ENCODE measurements at regions not wholly inside any gene's neighbourhood (a gene's known extent, or its start where the extent isn't known, plus 50 kb on each side); places are given as distances from the start of the nearest gene placed in this dataset.

GRCh38 chr9:126049896-126050604 is 276.6 kb upstream of the MVB12B start:
- Mint-ChIP-seq H3K36me3 (no peaks in the 10 kb centered on the region), H3K27ac (no peak overlapping the region), H3K9me3 (peaks cover 3% of the 10 kb centered on the region), H3K4me1 (no peaks in the 10 kb centered on the region), H3K4me3 (no peak overlapping the region)
- ATAC-seq (no peak), DNase-seq (ENCODE audit: low spot score in 2 of 2) (no peak)

- Mint-ChIP-seq H3K4me1 (no peaks in the 10 kb centered on the region), H3K27ac (no peak overlapping the region), H3K4me3 (no peak overlapping the region), H3K36me3 (no peaks in the 10 kb centered on the region), H3K9me3 (peaks cover 3% of the 10 kb centered on the region)
- ATAC-seq (no peak), DNase-seq (ENCODE audit: low spot score in 2 of 2) (no peak)
These were observed 276.0 kb upstream of the MVB12B start for GRCh38 chr9:126050605-126050990.

DNA sequence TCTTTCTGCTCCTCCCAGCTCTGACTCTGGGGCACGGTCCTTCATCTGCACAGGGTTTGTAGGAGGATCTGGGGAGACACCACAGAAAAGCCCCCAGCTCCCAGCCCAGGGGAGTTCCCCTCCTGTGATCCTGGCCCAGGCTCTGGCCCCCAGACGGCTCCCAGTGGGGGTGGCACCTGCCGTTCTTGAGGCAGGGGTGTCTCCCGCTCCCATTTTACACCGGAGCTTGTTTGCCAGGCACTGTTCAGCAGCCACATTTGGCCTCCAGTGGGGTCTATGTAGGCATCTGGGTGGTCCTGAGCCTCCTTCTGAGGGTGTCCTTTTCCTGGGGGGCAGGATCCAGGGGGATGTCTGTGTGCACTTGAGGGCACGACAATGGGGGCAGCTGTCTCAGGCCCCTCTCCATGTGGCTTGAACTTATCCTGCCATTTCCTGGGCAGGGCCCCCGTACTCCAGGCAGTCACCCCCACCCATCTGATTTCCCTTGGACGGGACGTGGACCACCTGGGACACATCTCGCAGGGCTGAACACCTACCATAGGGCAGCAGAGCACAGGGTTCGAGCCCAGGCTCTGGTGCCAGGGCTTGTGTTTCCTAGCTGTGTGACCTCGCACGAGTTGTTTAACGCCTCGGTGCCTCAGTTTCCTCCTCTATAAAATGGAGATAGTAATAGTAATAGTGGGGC is 275.0 kb upstream of the MVB12B start:
- no peak for ATAC-seq
- no peak overlapping the region for H3K4me3 Mint-ChIP-seq
- no peak for DNase-seq (ENCODE audit: low spot score in 2 of 2)
- H3K36me3 Mint-ChIP-seq = no peaks in the 10 kb centered on the region
- H3K27ac Mint-ChIP-seq = no peak overlapping the region
- no peaks in the 10 kb centered on the region for H3K9me3 Mint-ChIP-seq
- H3K4me1 Mint-ChIP-seq = no peaks in the 10 kb centered on the region

DNA sequence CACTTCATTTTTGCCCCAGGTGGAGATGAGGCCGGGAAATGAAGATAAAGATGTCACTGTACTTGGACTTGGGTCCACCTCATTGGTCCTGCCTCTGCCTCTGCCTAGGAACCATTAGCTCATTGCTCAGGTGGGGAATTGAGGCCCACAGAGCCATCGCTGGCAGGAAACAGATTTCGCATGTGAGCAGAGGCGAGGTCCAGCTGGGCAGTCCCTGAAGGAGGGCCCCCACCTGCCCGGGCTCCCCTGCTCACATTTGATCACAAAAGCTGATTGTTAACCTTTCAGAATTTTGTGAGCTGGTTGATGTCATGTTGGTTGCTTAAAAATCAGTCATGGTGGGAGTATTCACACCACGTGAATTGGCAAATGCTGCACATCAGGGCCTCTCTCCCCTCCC is 273.8 kb upstream of the MVB12B start:
- no peak for DNase-seq (ENCODE audit: low spot score in 2 of 2)
- ATAC-seq = no peak
- no peak overlapping the region for H3K4me3 Mint-ChIP-seq
- H3K27ac Mint-ChIP-seq = no peak overlapping the region
- H3K36me3 Mint-ChIP-seq = no peaks in the 10 kb centered on the region
- H3K4me1 Mint-ChIP-seq = no peaks in the 10 kb centered on the region
- no peaks in the 10 kb centered on the region for H3K9me3 Mint-ChIP-seq

GRCh38 chr9:126053913-126054312 is 272.7 kb upstream of the MVB12B start:
- Mint-ChIP-seq H3K9me3 (no peaks in the 10 kb centered on the region), H3K4me3 (no peak overlapping the region), H3K27ac (no peak overlapping the region), H3K36me3 (no peaks in the 10 kb centered on the region), H3K4me1 (no peaks in the 10 kb centered on the region)
- ATAC-seq (no peak), DNase-seq (ENCODE audit: low spot score in 2 of 2) (no peak)

GRCh38 chr9:126055381-126055985 is 271.1 kb upstream of the MVB12B start:
- no peak for ATAC-seq
- Mint-ChIP-seq H3K9me3 (no peaks in the 10 kb centered on the region), H3K4me1 (no peaks in the 10 kb centered on the region), H3K36me3 (no peaks in the 10 kb centered on the region), H3K27ac (no peak overlapping the region), H3K4me3 (no peak overlapping the region)
- no peak for DNase-seq (ENCODE audit: low spot score in 2 of 2)

GRCh38 chr9:126056312-126057021 is 270.2 kb upstream of the MVB12B start:
- ATAC-seq = no peak

GRCh38 chr9:126057121-126057825 is 269.4 kb upstream of the MVB12B start:
- Mint-ChIP-seq H3K4me3 (no peak overlapping the region), H3K9me3 (no peaks in the 10 kb centered on the region)

More at GRCh38 chr9:126056312-126057021, 270.2 kb upstream of the MVB12B start:
- Mint-ChIP-seq H3K4me3 (no peak overlapping the region), H3K4me1 (no peaks in the 10 kb centered on the region), H3K27ac (no peak overlapping the region), H3K9me3 (no peaks in the 10 kb centered on the region), H3K36me3 (no peaks in the 10 kb centered on the region)
- no peak for DNase-seq (ENCODE audit: low spot score in 2 of 2)

GRCh38 chr9:126058011-126058531 is 268.6 kb upstream of the MVB12B start:
- Mint-ChIP-seq H3K27ac (no peak overlapping the region), H3K4me1 (no peaks in the 10 kb centered on the region), H3K4me3 (no peak overlapping the region), H3K36me3 (no peaks in the 10 kb centered on the region), H3K9me3 (no peaks in the 10 kb centered on the region)
- ATAC-seq = no peak
- DNase-seq (ENCODE audit: low spot score in 2 of 2) = no peak

More at GRCh38 chr9:126057121-126057825, 269.4 kb upstream of the MVB12B start:
- no peak overlapping the region for H3K27ac Mint-ChIP-seq
- DNase-seq (ENCODE audit: low spot score in 2 of 2) (no peak), ATAC-seq (no peak)
- H3K36me3 Mint-ChIP-seq = no peaks in the 10 kb centered on the region
- H3K4me1 Mint-ChIP-seq = no peaks in the 10 kb centered on the region

DNA sequence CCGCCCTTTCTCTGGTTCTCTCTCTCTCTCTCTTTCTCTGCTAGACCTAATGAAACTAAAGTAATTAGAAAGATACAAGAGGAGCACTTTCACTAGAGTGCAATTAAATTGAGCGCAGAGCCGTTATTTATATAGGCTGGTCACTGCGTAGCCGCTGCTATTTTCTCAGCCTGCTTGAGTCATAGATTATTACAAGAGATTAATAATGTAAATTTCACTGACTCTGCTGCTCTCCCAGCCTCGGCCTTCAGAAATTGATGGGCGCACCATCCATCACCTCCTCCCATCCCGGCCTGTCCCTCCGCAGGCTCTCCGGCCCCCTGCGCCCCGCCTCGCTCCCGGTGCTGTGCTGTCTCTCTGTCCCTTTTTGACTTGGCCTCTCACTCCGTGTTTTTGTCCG is 268.0 kb upstream of the MVB12B start:
- H3K4me3 Mint-ChIP-seq = no peak overlapping the region
- ATAC-seq (no peak), DNase-seq (ENCODE audit: low spot score in 2 of 2) (no peak)
- H3K9me3 Mint-ChIP-seq = no peaks in the 10 kb centered on the region
- H3K36me3 Mint-ChIP-seq = no peaks in the 10 kb centered on the region
- no peaks in the 10 kb centered on the region for H3K4me1 Mint-ChIP-seq
- H3K27ac Mint-ChIP-seq = no peak overlapping the region

DNA sequence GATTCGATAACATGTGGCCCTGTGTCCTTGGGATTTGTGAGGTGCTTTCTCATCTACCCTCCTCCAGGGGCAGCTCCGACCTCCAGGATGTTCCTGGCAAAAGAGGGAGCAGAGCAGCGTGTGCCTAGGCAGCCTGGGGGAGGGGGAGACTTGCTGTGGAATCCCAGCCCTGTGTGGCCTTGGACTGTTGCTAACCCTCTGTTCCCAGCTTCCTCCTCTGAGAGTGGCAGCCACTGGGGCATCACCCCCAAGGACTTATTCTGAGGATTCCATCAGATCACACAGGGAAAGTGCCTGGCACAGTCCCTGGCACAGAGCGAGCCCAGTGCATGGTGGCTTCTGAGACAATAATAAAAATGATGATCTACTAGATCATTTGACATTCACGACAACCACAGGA is 265.1 kb upstream of the MVB12B start:
- Mint-ChIP-seq H3K9me3 (no peaks in the 10 kb centered on the region), H3K27ac (no peak overlapping the region), H3K4me1 (no peaks in the 10 kb centered on the region), H3K36me3 (no peaks in the 10 kb centered on the region), H3K4me3 (no peak overlapping the region)
- ATAC-seq (no peak), DNase-seq (ENCODE audit: low spot score in 2 of 2) (no peak)

DNA sequence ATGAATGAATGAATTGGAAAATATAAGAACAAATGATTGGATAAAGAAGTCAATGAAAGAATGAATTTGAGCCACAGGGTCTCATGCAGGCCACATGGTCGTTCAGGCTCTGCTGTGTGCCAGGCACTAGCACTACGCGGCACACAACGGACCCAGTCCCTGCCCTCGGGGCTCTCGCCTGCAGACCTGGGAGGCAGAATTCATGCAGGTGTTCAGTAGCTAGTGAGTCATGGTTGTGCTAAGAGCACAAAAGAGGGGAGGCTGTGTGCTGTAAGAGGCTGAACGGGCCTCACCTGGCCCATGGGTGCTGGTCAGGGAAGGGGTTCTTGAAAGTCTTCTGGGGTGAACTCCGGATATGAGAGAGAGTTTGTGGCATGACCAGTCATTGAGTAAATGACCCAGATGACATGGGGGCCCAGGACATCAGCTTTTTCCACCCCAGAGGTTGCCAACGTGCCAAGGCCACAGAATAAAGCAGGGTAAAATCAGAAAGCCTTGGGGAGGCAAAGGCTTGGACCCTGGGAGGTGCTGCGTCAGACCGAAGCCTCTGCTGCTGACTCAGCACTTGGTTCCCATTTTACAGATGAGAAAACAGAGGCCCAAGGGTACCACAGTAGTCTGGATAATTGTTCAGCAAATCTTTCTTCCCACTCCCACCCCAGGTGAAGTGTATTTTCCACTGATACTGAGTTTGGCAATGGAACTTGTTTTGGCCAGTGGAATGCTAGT is 264.3 kb upstream of the MVB12B start:
- Mint-ChIP-seq H3K4me1 (no peaks in the 10 kb centered on the region), H3K27ac (no peak overlapping the region)

GRCh38 chr9:126063326-126063725 is 263.3 kb upstream of the MVB12B start:
- Mint-ChIP-seq H3K4me1 (no peaks in the 10 kb centered on the region), H3K36me3 (no peaks in the 10 kb centered on the region), H3K4me3 (no peak overlapping the region), H3K9me3 (no peaks in the 10 kb centered on the region), H3K27ac (no peak overlapping the region)
- ATAC-seq (no peak), DNase-seq (ENCODE audit: low spot score in 2 of 2) (no peak)

More for the DNA sequence above, 264.3 kb upstream of the MVB12B start:
- Mint-ChIP-seq H3K4me3 (no peak overlapping the region), H3K36me3 (no peaks in the 10 kb centered on the region), H3K9me3 (no peaks in the 10 kb centered on the region)
- ATAC-seq = no peak
- DNase-seq (ENCODE audit: low spot score in 2 of 2) = no peak

DNA sequence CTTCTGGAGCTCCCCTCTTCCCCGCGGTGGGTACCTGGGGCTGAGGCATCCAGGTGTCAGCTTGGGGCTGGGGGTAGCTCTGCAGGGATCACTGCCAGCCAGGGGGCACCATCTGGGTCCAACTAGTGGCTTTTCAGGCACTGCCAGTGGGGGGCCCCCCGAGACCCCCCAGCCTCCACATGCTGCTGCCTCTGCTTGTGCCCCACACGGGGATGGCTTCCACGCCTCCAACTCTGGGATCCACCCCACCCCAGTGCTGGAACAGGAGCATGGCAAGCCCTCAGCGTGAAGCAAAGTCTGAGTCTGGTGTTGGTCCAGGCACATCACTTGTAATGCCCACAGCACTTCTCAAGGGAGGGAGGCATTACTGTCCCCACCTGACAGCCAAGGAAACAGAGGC is 260.5 kb upstream of the MVB12B start:
- ATAC-seq (no peak), DNase-seq (ENCODE audit: low spot score in 2 of 2) (no peak)
- Mint-ChIP-seq H3K27ac (no peak overlapping the region), H3K9me3 (no peaks in the 10 kb centered on the region), H3K4me3 (no peak overlapping the region), H3K4me1 (no peaks in the 10 kb centered on the region), H3K36me3 (no peaks in the 10 kb centered on the region)

All from stimulated activated effector memory CD8-positive, alpha-beta T cell treated with anti-CD3 and anti-CD28 coated beads, Interleukin-12 subunit alpha, Interleukin-12 subunit beta, amount 100 ng/mL, for 72 hours (primary cell).